PFSK-1 (cell line): ENCODE measurements at regions not wholly inside any gene's neighbourhood (a gene's known extent, or its start where the extent isn't known, plus 50 kb on each side); places are given as distances from the start of the nearest gene placed in this dataset.

Source experiments
- FOXP2 ChIP-seq: optimal IDR thresholded peaks from 2 replicates; pipeline ENCODE3; 2011; ENCODE audit warnings: borderline replicate concordance, control low read depth, inconsistent platforms; ENCODE audit not compliant: insufficient read depth; ENCODE audit errors: extremely low read length, extremely low read depth
- POLR2AphosphoS5 ChIP-seq: IDR thresholded peaks from 2 replicates; pipeline ENCODE4 v1.6.1; 2012; ENCODE audit warnings: low read depth, mild to moderate bottlenecking, control low read depth, low read length, moderate library complexity
- REST ChIP-seq, 2 experiments: IDR thresholded peaks; 2 replicates each; pipeline versions ENCODE4 v1.6.1 to v1.8.0; 2011 to 2012; ENCODE audit warnings: low read depth in 2 of 2, low read length in 2 of 2, control low read depth in 1 of 2, inconsistent platforms in 1 of 2, mild to moderate bottlenecking in 1 of 2, moderate library complexity in 1 of 2; ENCODE audit not compliant: insufficient read depth in 1 of 2
- TAF1 ChIP-seq: IDR thresholded peaks from 2 replicates; pipeline ENCODE4 v1.6.1; 2012; ENCODE audit warnings: low read length, control low read depth, borderline replicate concordance; ENCODE audit not compliant: insufficient read depth

GRCh38 chr3:24899901-24900603, 405.4 kb upstream of the THRB start:
- TF ChIP-seq REST (IDR thresholded peaks at IDR 0.05; ENCODE audit: insufficient read depth in 1 of 2, low read depth in 2 of 2, low read length in 2 of 2) (no peak), POLR2AphosphoS5 (no peak), FOXP2 (no peak), TAF1 (no peak)
